GM12878 (cell line): ENCODE measurements at regions not wholly inside any gene's neighbourhood (a gene's known extent, or its start where the extent isn't known, plus 50 kb on each side); places are given as distances from the start of the nearest gene placed in this dataset.

Experiments used
- ATAC-seq: fragments of 200-7000 bp; cut with Tn5 transposase; 3 replicates; pipeline ENCODE4 v1.9.1; 2020; ENCODE audit warnings: mild to moderate bottlenecking, moderate library complexity
- BruUV-seq: library from RNA; stranded (reverse); fragments of 400-500 nt; replicated peaks from 2 replicates; lab custom pipeline; 2021; lab: Mats Ljungman, UMichigan
- CTCF ChIA-PET: fragments of 300-600 bp; sonication (Branson Sonifier 250); formaldehyde crosslinking; extraction: SDS; loops from one replicate; lab custom pipeline; 2021; ENCODE audit warnings: inconsistent platforms; lab: Yijun Ruan, JAX
- POLR2A ChIA-PET: fragments of 350-600 bp; formaldehyde crosslinking; extraction: SDS; loops from one replicate; lab custom pipeline; 2021; ENCODE audit warnings: inconsistent platforms; lab: Charles Lee
- RAD21 ChIA-PET: fragments of 300-600 bp; sonication (Branson Sonifier 250); formaldehyde crosslinking; loops from one replicate; lab custom pipeline; 2023; ENCODE audit warnings: antibody characterized with exemption; ENCODE audit not compliant: unreplicated experiment; lab: Charles Lee
- SMC1A ChIA-PET: fragments of 300-600 bp; sonication (Branson Sonifier 250); formaldehyde crosslinking; loops from one replicate; lab custom pipeline; 2023; ENCODE audit not compliant: unreplicated experiment, uncharacterized antibody; lab: Charles Lee
- DNase-seq: peaks from one replicate; pipeline ENCODE4 v3.0.0-alpha.2; 2011; ENCODE audit warnings: low read depth, low spot score
- FAIRE-seq: peaks from 3 replicates; lab custom pipeline; 2011; peaks lifted over from hg19 to GRCh38; lab: Jason Lieb, UNC
- H2AFZ ChIP-seq: 2 replicates; pipeline ENCODE4 v1.6.0; 2011; ENCODE audit warnings: low read depth, low read length, control low read depth; ENCODE audit not compliant: control insufficient read depth
- H3K27ac ChIP-seq: 2 replicates; pipeline ENCODE4 v1.5.1; 2011; ENCODE audit warnings: control low read depth; ENCODE audit not compliant: control insufficient read depth, insufficient read depth
- H3K27me3 ChIP-seq, 2 experiments: replicated peaks in 1 of 2; 2 replicates each; pipeline versions ENCODE4 v1.6.0 to v1.6.1; 2011; ENCODE audit warnings: low read length in 1 of 2; ENCODE audit not compliant: control insufficient read depth in 2 of 2, insufficient read depth in 2 of 2
- H3K36me3 ChIP-seq, 2 experiments: 2 replicates each; pipeline ENCODE4 v1.5.1; 2011; ENCODE audit warnings: low read length in 1 of 2; ENCODE audit not compliant: control insufficient read depth in 2 of 2, insufficient read depth in 2 of 2
- H3K4me1 ChIP-seq: 2 replicates; pipeline ENCODE4 v1.6.1; 2011; ENCODE audit warnings: mild to moderate bottlenecking, low read length, moderate library complexity, mixed read lengths; ENCODE audit not compliant: control insufficient read depth, insufficient read depth
- H3K4me2 ChIP-seq: 2 replicates; pipeline ENCODE4 v1.6.0; 2011; ENCODE audit warnings: control low read depth; ENCODE audit not compliant: control insufficient read depth, insufficient read depth
- H3K4me3 ChIP-seq: fragments of 200-600 bp; sonication (generic); 2 replicates; pipeline ENCODE4 v1.5.1; 2016
- H3K79me2 ChIP-seq: 2 replicates; pipeline ENCODE4 v1.6.0; 2011; ENCODE audit warnings: low read length; ENCODE audit not compliant: control insufficient read depth, insufficient read depth
- H3K9ac ChIP-seq: 2 replicates; pipeline ENCODE4 v1.8.0; 2011; ENCODE audit warnings: low read length, control low read depth, mixed read lengths; ENCODE audit not compliant: control insufficient read depth, insufficient read depth
- H3K9me3 ChIP-seq: replicated peaks from 3 replicates; pipeline ENCODE4 v1.5.1; 2011; ENCODE audit warnings: mild to moderate bottlenecking, low read length; ENCODE audit not compliant: control insufficient read depth, insufficient read depth
- H4K20me1 ChIP-seq: 2 replicates; pipeline ENCODE4 v1.6.0; 2011; ENCODE audit not compliant: control insufficient read depth, insufficient read depth
- GATAD2B ChIP-seq: fragments of 450-650 bp; conservative IDR thresholded peaks from 2 replicates; pipeline ENCODE4 v1.6.1; 2017; ENCODE audit warnings: low read depth, mild to moderate bottlenecking, moderate library complexity
- KAT2A ChIP-seq: conservative IDR thresholded peaks from 2 replicates; pipeline ENCODE4 v1.6.1; 2011; ENCODE audit warnings: low read depth, low read length; ENCODE audit not compliant: control insufficient read depth
- MEF2A ChIP-seq: IDR thresholded peaks from 2 replicates; pipeline ENCODE4 v1.6.1; 2011; ENCODE audit warnings: low read depth, mild to moderate bottlenecking, low read length, moderate library complexity; ENCODE audit not compliant: insufficient read depth
- RAD51 ChIP-seq: fragments of 450-650 bp; IDR thresholded peaks from 2 replicates; pipeline ENCODE4 v1.6.1; 2016; ENCODE audit warnings: moderate library complexity, mild to moderate bottlenecking, inconsistent platforms
- RB1 ChIP-seq: fragments of 450-650 bp; formaldehyde crosslinking; IDR thresholded peaks from 2 replicates; pipeline ENCODE4 v1.6.1; 2017; ENCODE audit warnings: mild to moderate bottlenecking, borderline replicate concordance
- WGBS: methylation state at CpG from one replicate; pipeline ENCODE4 v1.1.6; 2016; ENCODE audit warnings: low lambda C conversion rate; ENCODE audit not compliant: insufficient replicate concordance, insufficient coverage; ENCODE audit errors: missing lambda C conversion rate; 5-methylcytosine and 5-hydroxymethylcytosine counted together
- in situ Hi-C: fragments of 300-500 bp; cut with MboI; formaldehyde crosslinking; loops from 9 replicates; pipeline ENCODE4 v1.14.3; 2018; ENCODE audit warnings: mixed read lengths
- intact Hi-C: fragments of 100-400 bp; cut with micrococcal nuclease; formaldehyde crosslinking; loops from one replicate; pipeline ENCODE4 v1.14.2; 2022; ENCODE audit not compliant: unreplicated experiment
- TF ChIP-seq, protein P1 (sequence below): IDR thresholded peaks from 2 replicates; pipeline ENCODE4 v1.6.1; 2011; ENCODE audit warnings: mild to moderate bottlenecking, low read depth, low read length, moderate library complexity; ENCODE audit not compliant: insufficient replicate concordance
- TF ChIP-seq, protein P2 (sequence below): fragments of 450-650 bp; IDR thresholded peaks from 2 replicates; pipeline ENCODE4 v1.6.1; 2017; ENCODE audit warnings: mild to moderate bottlenecking, moderate library complexity
- TF ChIP-seq, protein P3 (sequence below): fragments of 450-650 bp; IDR thresholded peaks from 2 replicates; pipeline ENCODE4 v1.6.1; 2016; ENCODE audit warnings: mild to moderate bottlenecking

DNA sequence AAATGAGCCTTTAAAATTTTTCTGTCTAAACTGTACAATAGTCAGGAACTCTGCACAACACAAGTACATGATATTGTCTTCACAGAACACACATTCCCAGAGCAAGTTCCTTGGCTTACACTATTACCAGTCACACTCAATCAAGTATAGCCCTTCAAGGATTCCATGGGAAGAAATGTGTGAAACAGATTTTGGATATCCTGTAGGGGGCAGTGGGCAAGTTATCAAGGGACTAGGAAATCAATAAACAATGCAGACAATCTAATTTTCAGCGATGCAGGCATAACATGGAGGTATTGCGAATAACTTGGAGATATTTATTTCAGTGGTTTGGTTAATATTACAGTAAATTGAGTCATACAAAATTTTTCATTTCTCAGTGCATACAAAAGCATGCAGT, 1171.5 kb upstream of the NUDT12 start:
- 47% methylated on average over 2 of the region's 2 CpGs for whole genome bisulfite sequencing
- no peak for ATAC-seq
- POLR2A ChIA-PET = no interaction called here
- no peaks in the 10 kb centered on the region for H3K36me3 ChIP-seq
- CTCF ChIA-PET = no interaction called here
- in situ Hi-C loops = no loop called here
- H4K20me1 ChIP-seq = no peaks in the 10 kb centered on the region
- H3K4me2 ChIP-seq = no peak overlapping the region
- no TSS peak for BruUV-seq
- H2AFZ ChIP-seq = no peak overlapping the region
- TF ChIP-seq, protein P1, sequence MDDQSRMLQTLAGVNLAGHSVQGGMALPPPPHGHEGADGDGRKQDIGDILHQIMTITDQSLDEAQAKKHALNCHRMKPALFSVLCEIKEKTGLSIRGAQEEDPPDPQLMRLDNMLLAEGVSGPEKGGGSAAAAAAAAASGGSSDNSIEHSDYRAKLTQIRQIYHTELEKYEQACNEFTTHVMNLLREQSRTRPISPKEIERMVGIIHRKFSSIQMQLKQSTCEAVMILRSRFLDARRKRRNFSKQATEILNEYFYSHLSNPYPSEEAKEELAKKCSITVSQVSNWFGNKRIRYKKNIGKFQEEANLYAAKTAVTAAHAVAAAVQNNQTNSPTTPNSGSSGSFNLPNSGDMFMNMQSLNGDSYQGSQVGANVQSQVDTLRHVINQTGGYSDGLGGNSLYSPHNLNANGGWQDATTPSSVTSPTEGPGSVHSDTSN = no peak
- TF ChIP-seq MEF2A = no peak
- no peak for TF ChIP-seq GATAD2B
- no peak for TF ChIP-seq RAD51
- no peak for TF ChIP-seq KAT2A
- TF ChIP-seq, protein P2, sequence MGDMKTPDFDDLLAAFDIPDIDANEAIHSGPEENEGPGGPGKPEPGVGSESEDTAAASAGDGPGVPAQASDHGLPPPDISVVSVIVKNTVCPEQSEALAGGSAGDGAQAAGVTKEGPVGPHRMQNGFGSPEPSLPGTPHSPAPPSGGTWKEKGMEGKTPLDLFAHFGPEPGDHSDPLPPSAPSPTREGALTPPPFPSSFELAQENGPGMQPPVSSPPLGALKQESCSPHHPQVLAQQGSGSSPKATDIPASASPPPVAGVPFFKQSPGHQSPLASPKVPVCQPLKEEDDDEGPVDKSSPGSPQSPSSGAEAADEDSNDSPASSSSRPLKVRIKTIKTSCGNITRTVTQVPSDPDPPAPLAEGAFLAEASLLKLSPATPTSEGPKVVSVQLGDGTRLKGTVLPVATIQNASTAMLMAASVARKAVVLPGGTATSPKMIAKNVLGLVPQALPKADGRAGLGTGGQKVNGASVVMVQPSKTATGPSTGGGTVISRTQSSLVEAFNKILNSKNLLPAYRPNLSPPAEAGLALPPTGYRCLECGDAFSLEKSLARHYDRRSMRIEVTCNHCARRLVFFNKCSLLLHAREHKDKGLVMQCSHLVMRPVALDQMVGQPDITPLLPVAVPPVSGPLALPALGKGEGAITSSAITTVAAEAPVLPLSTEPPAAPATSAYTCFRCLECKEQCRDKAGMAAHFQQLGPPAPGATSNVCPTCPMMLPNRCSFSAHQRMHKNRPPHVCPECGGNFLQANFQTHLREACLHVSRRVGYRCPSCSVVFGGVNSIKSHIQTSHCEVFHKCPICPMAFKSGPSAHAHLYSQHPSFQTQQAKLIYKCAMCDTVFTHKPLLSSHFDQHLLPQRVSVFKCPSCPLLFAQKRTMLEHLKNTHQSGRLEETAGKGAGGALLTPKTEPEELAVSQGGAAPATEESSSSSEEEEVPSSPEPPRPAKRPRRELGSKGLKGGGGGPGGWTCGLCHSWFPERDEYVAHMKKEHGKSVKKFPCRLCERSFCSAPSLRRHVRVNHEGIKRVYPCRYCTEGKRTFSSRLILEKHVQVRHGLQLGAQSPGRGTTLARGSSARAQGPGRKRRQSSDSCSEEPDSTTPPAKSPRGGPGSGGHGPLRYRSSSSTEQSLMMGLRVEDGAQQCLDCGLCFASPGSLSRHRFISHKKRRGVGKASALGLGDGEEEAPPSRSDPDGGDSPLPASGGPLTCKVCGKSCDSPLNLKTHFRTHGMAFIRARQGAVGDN = no peak
- TF ChIP-seq, protein P3, sequence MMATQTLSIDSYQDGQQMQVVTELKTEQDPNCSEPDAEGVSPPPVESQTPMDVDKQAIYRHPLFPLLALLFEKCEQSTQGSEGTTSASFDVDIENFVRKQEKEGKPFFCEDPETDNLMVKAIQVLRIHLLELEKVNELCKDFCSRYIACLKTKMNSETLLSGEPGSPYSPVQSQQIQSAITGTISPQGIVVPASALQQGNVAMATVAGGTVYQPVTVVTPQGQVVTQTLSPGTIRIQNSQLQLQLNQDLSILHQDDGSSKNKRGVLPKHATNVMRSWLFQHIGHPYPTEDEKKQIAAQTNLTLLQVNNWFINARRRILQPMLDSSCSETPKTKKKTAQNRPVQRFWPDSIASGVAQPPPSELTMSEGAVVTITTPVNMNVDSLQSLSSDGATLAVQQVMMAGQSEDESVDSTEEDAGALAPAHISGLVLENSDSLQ = no peak
- no peak for TF ChIP-seq RB1
- TF ChIP-seq, all 136 proteins: peak for 0
- H3K4me1 ChIP-seq = no peaks in the 10 kb centered on the region
- ChIA-PET RAD21 (no interaction called here), SMC1A (no interaction called here)
- intact Hi-C loops = no loop called here
- H3K9ac ChIP-seq = no peak overlapping the region
- no peaks in the 10 kb centered on the region for H3K79me2 ChIP-seq
- no peaks in the 10 kb centered on the region for H3K9me3 ChIP-seq
- no peak for FAIRE-seq
- no peak overlapping the region for H3K4me3 ChIP-seq
- H3K27ac ChIP-seq = no peak overlapping the region
- DNase-seq = no peak
- H3K27me3 ChIP-seq = no peaks in the 10 kb centered on the region
